Breast epithelium (tissue), 3 donors: ENCODE measurements at regions not wholly inside any gene's neighbourhood (a gene's known extent, or its start where the extent isn't known, plus 50 kb on each side); places are given as distances from the start of the nearest gene placed in this dataset.

Source experiments
- POLR2A ChIP-seq: fragments of 450-650 bp; IDR thresholded peaks from one replicate; pipeline ENCODE4 v1.6.1; 2016; ENCODE audit warnings: antibody characterized with exemption, mild to moderate bottlenecking, moderate library complexity
- POLR2AphosphoS5 ChIP-seq, 3 donors: sonication (generic); formaldehyde crosslinking; IDR thresholded peaks; one replicate each; pipeline ENCODE4 v1.6.1; 2017; ENCODE audit warnings: antibody characterized with exemption in 3 of 3

- no peak for TF ChIP-seq POLR2A
- no peak for TF ChIP-seq POLR2AphosphoS5 (IDR thresholded peaks at IDR 0.05)
Observed at GRCh38 chr13:111537843-111538499, 217.5 kb downstream of the TEX29 start.
